HG03045 (cell line): ENCODE measurements at regions not wholly inside any gene's neighbourhood (a gene's known extent, or its start where the extent isn't known, plus 50 kb on each side); places are given as distances from the start of the nearest gene placed in this dataset.
"Not testable (repeated sequence)": the region's sequence is repeated elsewhere in the genome, so short reads cannot be mapped to it uniquely, and the experiment has no call there.

ENCODE experiments used
- ATAC-seq: cut with Tn5 transposase; IDR thresholded peaks from one replicate; pipeline ENCODE4 v1.9.1; 2021; ENCODE audit warnings: mild to moderate bottlenecking, moderate library complexity; ENCODE audit not compliant: unreplicated experiment

DNA sequence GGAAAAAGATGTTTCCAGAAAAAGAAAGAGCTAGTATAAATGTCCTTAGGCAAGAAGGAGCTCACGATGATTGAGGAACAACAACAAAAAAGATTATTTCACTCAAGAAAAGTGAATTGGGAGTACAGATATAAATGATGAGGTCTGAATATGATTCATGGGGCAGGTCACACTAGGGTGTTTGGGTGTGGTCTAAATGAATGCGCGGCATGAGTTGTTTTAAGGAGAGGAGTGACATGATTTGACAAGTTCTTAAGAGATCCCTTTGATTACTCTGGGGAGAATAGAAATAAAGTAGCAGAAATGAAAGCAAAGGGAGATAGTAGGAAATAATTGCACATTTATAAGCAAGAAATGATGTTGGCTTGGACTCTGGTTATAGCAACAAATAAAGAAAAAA lies 59.3 kb downstream of the NUTM2D start:
- not testable (repeated sequence) for ATAC-seq

DNA sequence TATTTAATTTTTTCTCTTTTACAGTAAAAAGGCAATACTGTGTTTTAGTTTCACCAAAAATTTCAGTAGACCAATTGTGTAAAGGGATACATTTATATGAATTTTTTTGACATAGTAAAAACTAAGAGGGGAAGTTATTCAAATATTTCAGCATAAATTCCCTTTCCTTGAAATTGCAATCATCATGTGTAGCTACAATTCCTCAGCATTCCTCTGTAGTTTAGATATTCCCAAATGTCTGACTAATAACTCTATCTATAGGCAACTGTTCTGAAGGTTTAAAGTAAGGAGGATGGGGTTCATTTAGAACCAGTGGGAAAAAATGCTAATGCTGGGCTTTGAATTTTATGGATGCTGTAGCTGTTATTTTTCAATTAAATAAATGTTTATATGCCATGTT lies 65.1 kb downstream of the NUTM2D start:
- not testable (repeated sequence) for ATAC-seq

- not testable (repeated sequence) for ATAC-seq
Observed at GRCh38 chr10:87424697-87425373, 67.3 kb downstream of the NUTM2D start.

DNA sequence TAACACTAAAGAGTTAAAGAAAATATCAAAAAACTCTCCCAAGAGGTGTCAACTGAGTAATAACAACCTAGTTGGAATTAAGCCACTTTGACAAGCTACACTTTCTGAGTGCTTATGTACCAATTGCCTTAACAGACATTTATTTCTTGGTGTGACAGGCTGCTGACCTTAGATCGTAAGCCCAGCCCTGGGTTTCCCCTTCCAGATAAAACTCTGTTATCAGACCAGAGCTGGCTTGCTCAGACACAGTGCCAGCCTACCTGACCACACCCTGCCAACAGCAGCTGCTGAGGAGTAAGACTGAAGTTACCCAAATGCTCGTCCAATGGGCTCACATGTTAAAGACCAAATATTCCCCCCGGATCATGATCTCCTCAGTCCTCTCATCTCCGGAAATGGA lies 70.9 kb upstream of the MINPP1 start:
- ATAC-seq: not testable (repeated sequence)

DNA sequence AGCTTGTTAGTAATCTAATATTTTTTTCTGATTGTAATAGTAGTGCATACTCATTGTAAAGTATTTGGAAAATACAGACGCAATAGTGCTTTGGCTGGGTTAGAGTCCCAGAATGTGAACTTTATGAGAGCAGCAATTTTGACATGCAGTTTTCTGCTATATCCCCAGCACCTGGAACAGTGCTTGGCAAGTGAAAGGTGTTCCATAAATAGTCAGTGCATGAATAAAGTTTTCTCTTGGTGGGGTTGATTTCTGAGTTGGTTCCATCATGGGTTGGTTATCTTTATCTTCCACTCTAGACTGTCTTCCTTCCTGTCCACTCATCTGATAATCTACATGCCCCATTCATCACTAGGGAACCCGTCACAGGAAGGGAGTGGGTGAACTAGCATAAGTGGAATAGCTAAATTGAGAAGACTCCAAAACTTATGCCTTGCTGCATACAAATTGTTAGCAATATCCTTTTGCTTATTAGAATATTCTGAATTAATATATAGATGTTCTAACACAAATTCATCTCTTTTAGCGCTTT lies 69.3 kb upstream of the MINPP1 start:
- not testable (repeated sequence) for ATAC-seq

DNA sequence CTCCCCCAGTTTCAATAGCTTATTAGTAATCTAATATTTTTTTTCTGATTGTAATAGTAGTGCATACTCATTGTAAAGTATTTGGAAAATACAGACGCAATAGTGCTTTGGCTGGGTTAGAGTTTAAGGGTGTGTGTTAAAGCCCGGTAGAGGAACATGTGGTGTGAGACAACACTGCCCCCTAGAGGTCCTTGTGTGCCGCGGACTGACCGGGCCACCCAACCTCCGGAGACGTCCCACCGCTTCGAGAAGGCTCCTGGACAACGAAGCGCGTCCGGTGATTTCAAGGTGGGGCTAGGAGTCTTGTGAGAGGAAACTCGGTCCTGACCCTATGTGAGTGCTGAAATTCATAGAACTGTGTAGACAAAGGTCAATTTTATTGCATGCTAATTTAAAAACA lies 68.6 kb upstream of the MINPP1 start:
- ATAC-seq: peak; percentile 62

- not testable (repeated sequence) for ATAC-seq
Observed at GRCh38 chr10:87437450-87437849, 67.2 kb upstream of the MINPP1 start.
